T-helper 2 cell treated with Interferon-gamma antibody and Interleukin-4, amounts not matched to agents 100 ng/mL and 5 ng/mL, for 36 hours (primary cell): ENCODE measurements at regions not wholly inside any gene's neighbourhood (a gene's known extent, or its start where the extent isn't known, plus 50 kb on each side); places are given as distances from the start of the nearest gene placed in this dataset.

Source experiments
- intact Hi-C: fragments of 100-400 bp; cut with micrococcal nuclease; formaldehyde crosslinking; loops from one replicate; pipeline ENCODE4 v1.15.1; 2023

GRCh38 chr9:3773362-3774060 is 247.7 kb upstream of the RFX3 start:
- intact Hi-C loops = no loop called here

DNA sequence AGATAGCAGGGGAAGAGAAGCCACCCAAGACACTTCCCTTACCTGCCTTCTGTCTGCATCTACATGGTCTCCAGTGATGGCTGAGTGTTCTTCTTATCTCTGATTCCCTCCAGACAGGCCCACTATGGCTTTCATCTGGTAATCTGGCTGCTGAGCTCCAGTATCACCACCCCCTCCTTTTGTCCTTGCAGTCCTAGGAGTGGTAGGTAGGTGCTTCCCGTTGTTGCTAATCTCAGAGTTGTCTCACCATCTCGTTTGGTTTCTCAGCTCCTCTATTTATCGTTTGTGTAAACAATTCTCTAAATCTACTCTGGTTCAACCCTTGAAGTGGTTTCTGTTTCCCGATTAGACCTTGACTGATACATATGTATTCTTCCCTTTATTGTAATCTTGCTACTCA is 243.8 kb upstream of the RFX3 start:
- intact Hi-C loops = no loop called here

GRCh38 chr9:3768712-3769457 is 243.1 kb upstream of the RFX3 start:
- intact Hi-C loops = no loop called here

- intact Hi-C loops = no loop called here
Measured at GRCh38 chr9:3768286-3768685, 242.5 kb upstream of the RFX3 start.

DNA sequence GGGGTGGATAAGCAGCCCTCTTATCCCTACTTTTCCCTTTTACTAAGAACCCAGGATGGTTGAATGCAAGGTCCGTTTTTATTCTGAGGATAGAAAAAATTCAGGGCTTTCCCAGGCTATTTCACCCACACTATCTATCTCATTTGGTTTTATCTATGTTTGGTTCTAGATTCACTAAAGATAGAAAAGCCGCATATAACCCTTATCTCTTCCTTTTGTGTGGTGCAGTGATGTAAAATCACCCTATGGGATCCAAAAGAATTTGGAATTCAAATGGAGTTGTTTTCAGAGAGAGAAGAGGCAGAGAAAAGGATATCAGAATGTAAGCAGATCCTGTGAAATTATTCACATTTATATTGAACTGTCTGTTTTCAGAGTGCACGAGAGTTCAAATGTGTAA is 236.3 kb upstream of the RFX3 start:
- intact Hi-C loops = no loop called here

- intact Hi-C loops = no loop called here
Measured at GRCh38 chr9:3760031-3760430, 234.2 kb upstream of the RFX3 start.

DNA sequence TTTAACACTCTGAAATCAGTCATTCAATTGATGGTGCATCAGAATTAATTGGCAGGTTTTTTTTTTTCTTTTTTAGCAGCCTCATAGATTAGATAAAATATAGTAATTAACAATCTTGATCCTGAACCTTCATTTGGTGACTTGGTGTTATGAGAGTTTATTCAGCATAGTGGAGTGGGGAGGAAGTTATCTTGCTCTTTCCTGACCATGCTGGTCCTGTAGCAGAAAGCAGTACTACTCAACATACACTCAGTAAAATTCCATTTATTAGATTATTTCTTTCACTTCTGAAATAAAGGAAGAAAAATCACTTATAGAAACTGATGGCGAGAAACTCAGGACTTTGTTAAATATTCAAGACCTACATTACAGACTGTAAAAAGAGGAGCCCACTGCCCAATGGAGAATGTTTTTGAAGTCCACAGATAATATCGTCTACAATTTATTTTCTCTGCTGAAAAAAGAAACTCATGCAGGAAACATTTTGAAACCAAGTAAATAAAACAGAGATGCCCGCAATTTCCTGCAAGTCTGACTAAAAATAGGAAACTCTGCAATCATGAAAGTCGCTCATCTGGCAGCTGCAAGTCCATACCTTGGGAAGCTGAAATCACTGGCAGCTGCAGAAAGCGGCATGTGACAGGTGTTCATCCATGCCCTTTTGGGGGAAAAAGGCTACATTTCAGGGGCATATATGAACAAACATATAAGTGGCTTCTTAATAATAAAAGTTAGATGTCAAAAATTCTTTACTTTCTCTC is 233.2 kb upstream of the RFX3 start:
- intact Hi-C loops = no loop called here

DNA sequence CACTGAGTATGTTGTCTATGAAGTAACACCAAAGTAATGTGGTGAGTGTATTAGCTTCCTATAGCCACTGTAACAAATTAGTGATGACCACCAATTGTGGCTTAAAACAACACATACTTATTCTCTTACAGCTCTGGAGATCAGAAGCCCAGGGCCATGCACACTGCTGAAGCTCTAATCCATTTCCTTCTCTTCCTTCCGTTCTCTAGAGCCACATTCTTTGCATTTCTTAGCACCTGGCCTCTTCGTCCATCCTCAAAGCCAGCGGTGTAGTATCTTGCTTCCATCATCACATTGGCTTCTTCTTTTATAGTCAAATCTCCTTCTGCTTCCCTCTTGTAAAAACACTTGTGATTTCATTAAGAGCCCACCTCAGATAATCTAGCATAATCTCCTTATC is 230.3 kb upstream of the RFX3 start:
- intact Hi-C loops = no loop called here

DNA sequence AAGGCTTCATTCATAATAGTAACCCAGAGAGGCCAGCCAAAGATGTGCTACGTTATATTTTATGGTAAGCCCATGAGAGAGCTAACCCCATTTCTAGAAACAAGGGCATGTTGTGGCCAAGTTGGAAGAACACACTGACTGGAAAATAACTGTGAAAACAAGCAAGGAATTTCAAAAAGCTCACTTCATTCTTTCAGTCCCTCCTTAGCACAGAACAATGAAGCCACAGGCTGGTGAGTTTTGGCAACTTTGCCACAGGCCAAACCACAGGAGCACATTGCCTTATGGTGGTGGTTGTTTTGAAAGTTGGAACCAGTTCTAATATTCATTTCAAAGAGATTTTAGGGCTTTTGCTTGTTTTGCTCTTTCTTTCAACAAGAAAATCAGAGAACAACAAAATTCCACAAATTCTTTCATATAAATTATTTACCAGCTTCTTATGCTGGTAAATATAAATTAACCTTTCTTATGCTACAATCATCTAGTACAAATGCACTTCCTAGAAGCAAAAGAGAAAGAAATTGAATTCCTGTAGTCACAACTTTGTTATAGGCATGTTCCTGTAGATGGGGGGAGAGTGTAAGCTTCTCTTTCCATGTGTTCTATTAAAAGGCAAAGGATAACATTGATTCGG is 225.4 kb upstream of the RFX3 start:
- intact Hi-C loops = no loop called here

DNA sequence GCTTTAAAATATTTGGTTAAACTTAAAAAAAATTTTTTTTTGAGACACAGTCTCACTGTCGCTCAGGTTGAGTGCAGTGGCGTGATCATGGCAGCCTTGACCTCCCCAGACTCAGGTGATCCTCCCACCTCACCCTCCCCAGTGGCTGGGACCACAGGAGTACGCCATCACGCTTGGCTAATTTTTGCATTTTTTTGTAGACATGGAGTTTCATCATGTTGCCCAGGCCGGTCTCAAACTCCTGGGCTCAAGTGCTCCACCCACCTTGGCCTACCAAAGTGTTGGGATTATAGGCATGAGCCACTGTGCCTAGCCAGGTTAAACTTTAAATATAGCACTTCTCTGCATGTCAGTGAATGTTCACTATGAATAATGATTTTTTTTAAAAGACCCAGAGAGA is 224.5 kb upstream of the RFX3 start:
- intact Hi-C loops = no loop called here

GRCh38 chr9:3746296-3747275 is 220.8 kb upstream of the RFX3 start:
- intact Hi-C loops = no loop called here

DNA sequence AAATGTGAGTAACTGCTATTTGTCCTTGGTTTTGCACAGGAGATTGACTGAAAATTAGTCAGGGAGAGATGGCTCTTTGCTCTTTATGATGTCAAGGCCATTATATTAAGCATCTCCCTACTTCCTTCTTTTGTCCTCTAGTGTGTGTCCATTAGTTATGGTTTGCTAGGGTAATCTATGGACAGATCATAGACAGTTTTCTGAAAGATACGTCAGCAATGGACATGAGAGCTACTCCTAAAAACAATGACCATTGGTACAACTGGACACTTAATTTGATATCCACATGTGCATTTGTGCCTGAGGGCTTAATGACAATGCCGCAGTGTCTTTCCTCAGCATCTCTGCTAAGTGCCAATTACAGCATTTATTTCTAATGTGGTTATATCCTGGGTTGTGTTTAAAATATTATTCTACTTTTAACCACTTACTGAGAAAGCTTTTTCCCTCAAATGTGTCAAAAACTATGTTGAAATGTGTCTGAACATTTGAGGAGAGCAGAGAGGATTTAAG is 218.2 kb upstream of the RFX3 start:
- intact Hi-C loops = no loop called here

GRCh38 chr9:3742586-3742985 is 216.8 kb upstream of the RFX3 start:
- intact Hi-C loops = no loop called here

- intact Hi-C loops = no loop called here
Measured at GRCh38 chr9:3741729-3742128, 215.9 kb upstream of the RFX3 start.

- intact Hi-C loops = no loop called here
Measured at GRCh38 chr9:3740690-3741419, 215.1 kb upstream of the RFX3 start.

DNA sequence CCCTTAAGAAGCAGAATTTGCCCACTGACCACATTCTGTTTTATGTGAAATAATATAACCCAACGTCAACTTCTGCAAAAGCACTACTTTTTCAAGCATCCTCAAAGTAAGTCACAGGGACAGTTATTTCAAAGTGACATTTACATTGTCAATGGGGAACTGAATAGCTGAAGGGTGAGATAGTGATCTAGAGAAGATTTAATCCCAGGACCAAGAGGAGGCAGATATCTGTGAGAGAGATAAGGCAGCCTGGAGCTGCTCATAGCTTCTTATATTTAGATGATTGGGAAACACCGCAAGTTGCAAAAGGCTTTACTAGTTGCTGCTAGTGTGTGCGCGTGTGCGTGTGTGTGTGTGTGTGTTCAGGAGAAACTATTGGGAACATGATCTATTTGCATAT is 210.4 kb upstream of the RFX3 start:
- intact Hi-C loops = loop anchor here (10.0 kb wide), 1 partner anchor 289 kb away; no protein-coding TSS in a partner anchor

DNA sequence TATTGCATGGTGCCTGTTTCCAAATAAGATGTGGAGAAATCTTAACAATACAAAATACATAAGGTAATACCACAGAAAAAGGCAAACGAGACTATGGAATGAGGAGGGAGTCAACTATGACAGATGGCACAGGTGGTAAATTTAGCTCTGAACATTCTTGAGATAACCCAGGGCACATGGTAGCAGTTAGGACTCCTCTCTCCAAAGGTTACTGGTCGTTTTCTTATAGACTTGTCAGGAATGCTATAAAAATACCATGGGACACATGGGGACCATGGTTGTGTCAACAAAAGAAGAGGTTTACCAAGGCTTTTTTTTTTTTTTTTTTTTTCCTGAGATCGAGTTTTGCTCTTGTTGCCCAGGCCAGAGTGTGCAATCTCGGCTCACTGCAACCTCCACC is 209.4 kb upstream of the RFX3 start:
- intact Hi-C loops = loop anchor here (10.0 kb wide), 1 partner anchor 290 kb away; no protein-coding TSS in a partner anchor

DNA sequence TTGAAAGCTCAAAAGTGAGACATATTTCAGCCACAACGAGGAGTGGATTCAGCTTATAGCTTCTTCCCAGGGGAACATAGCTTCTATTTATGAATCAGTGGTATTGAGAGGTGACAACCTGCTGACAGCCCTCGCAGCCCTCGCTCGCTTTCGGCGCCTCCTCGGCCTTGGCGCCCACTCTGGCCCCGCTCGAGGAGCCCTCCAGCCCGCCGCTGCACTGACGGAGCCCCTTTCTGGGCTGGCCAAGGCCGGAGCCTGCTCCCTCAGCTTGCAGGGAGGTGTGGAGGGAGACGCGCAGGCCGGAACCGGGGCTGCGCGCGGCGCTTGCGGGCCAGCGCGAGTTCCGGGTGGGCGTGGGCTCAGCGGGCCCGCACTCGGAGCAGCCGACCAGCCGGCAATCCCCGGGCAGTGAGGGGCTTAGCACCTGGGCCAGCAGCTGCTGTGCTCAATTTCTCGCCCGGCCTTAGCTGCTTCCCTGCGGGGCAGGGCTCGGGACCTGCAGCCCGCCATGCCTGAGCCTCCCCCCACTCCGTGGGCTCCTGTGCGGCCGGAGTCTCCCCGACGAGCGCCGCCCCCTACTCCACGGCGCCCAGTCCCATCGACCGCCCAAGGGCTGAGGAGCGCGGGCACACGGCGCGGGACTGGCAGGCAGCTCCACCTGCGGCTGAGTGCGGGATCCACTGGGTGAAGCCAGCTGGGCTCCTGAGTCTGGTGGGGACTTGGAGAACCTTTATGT is 207.9 kb upstream of the RFX3 start:
- intact Hi-C loops = loop anchor here (2.0 to 10.0 kb wide), 5 partner anchors 159 to 564 kb away; partner anchors contain the start of gene RFX3

DNA sequence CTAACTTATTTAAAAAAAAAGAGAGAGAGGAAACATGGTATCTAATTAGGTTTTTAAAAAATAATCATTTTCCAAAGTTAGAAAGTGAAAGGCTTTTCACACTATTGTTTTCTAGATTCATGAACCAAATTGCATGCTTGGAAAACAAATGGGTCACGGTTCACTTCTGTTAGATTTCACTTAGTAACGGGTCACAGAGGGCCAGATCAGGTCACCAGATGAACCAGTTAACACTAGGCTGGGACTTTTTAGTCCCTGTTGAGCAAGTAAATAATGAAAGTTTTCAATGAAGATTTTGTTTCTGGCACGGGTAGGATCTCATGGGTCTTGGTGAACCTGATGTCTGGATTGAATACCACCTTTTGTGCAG is 207.2 kb upstream of the RFX3 start:
- intact Hi-C loops = loop anchor here (2.0 to 10.0 kb wide), 5 partner anchors 159 to 564 kb away; partner anchors contain the start of gene RFX3
